Amygdala (tissue), 56 donors: ENCODE measurements at regions not wholly inside any gene's neighbourhood (a gene's known extent, or its start where the extent isn't known, plus 50 kb on each side); places are given as distances from the start of the nearest gene placed in this dataset.
"Not testable (repeated sequence)": the region's sequence is repeated elsewhere in the genome, so short reads cannot be mapped to it uniquely, and the experiment has no call there.

Source experiments
- DNase-seq, 56 donors: peaks; one replicate each; lab custom pipeline; 2025; lab: John Stamatoyannopoulos, UW

DNA sequence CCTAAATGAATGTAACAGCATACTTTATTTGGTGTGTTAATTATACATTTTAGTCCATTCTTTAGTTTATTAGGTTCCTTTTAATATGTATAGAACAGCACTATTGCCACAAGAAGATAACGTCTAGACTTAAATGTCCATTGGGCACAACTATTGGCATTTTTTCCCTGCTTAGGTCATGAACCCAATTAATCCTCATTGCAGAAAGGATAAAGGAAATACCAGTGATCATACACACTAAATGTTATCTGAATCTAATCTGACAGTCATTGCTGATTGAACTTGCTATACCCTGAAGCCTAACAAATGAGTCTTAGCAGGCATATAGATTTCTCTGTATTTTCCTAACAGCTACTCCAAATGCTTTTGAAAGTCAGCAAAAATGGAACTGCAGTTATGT is 2250.0 kb upstream of the AGA start:
- DNase-seq: no peak

DNA sequence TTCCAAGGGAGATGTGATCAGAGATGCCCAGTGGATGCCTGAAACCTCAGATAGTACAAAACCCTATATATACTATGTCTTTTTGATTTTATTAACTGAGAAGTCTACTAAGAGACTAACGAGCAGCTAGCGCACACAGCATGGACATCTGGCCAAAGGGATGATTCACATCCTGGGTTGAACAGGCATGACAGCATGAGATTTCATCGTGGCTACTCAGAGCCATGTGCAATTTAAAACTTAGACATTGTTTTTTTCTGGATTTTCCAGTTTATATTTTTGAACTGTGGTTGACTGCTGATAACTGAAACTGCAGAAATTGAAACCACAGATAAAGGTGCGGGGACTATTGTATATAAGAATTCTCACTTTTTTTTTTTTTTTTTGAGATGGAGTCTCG is 2252.9 kb upstream of the AGA start:
- no peak for DNase-seq

DNA sequence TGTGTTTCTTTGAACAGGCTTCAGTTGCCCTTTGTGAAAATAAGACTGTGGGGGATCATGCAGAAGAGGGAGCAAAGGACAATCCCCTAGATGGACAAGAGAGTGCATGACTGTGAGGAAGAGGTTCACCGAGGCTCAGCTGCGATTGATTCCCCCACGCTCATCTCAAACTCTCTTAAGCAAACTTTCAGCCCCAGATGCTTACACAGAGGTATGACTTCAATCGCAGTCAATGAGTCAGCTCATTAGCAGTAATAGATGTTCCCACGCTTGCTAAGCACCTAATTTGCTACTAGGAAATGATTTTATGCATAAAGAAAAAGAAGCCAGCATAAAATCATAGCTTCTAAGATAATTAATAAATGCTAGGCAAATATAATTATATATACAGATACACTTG is 2256.1 kb upstream of the AGA start:
- DNase-seq: no peak

DNA sequence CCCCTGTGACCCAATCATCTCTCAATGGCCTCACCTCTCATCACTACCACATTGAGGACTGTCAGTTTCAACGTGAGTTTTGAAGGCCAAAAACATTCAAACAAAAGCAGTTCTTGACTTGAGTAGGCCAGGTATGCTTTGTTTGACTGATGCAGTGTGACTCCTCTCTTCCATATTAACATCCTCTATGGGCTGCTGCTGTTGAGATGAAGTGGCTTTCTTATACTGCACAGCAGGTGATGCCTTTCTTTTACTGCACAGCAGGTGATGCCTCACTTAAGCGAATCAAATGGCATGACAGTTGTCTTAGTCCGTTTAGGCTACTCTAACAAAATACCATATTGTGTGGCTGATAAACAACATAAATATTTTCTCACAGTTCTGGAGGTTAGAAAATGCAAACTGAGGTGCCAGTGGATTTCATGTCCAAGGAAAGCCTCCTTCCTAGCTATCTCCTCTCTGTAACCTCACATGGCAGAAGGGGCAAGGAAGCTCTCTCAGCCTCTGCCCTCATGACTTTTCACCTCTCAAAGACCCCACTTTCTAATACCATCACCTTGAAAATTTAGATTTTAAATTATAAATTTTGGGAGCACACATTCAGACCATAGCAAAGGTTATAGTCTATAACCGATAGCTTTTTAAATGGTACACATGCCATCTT is 2267.9 kb upstream of the AGA start:
- no peak for DNase-seq

DNA sequence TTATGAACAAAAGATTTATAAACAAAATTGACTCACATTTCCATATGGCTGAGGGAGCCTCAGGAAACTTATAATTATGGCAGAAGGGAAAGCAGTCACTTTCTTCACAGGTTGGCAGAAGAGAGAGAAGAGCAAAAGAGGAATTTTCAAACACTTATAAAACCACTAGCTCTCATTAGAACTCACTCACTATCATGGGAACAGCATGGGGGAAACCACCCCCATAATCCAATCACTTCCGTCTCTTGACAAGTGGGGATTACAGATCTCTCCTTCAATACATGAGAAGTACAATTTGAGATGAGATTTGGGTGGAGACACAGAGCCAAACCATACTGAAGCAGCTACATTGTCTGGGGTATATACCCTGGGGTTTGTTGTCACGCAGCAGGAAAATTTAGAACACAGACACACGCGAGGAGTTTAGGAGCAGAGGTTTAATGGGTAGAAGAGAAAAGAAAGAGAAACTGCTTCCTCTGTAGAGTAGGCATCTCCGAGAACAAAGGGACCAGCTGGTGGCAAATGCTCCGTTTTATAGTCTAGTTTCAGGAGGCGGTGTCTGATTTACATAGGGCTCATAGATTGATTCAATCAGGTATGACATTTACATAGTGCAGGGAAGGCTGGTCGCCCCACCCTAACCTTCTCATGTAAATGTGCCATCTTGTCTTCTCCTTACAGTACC is 2277.7 kb upstream of the AGA start:
- no peak for DNase-seq

DNA sequence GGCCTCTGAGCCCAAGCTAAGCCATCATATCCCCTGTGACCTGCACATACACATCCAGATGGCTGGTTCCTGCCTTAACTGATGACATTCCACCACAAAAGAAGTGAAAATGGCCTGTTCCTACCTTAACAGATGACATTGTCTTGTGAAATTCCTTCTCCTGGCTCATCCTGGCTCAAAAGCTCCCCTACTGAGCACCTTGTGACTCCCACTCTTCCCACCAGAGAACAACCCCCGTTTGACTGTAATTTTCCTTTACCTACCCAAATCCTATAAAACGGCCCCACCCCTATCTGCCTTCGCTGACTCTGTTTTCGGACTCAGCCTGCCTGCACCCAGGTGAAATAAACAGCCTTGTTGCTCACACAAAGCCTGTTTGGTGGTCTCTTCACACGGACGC is 2284.3 kb upstream of the AGA start:
- DNase-seq: not testable (repeated sequence)

DNA sequence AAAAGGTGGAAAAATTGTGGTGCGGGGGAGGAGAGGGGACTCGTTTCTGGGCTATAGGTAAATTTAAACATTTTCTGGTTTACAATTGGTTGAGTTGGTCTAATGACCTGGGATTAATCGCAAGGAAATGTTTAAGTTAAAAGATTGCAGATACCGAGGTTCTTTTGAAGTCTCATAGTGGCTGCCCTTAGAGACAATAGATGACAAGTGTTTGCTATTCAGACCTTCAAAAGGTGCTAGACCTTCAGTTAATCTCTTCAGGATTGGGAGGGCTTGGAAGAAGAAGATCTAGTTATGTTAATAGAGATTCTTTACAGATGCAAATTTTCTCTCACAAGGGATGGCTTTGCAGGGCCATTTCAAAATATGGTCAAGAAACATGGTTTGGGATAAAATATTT is 2286.1 kb upstream of the AGA start:
- no peak for DNase-seq

DNA sequence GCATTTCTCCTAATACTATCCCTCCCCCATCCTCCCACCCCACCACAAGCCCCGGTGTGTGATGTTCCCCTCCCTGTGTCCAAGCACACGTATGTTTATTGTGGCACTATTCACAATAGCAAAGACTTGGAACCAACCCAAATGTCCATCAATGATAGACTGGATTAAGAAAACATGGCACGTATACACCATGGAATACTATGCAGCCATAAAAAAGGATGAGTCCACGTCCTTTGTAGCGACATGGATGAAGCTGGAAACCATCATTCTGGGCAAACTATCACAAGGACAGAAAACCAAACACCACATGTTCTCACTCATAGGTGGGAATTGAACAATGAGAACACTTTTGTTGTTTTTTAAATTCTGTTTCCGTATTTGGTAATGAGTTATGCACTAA is 2294.6 kb upstream of the AGA start:
- DNase-seq: not testable (repeated sequence)

DNA sequence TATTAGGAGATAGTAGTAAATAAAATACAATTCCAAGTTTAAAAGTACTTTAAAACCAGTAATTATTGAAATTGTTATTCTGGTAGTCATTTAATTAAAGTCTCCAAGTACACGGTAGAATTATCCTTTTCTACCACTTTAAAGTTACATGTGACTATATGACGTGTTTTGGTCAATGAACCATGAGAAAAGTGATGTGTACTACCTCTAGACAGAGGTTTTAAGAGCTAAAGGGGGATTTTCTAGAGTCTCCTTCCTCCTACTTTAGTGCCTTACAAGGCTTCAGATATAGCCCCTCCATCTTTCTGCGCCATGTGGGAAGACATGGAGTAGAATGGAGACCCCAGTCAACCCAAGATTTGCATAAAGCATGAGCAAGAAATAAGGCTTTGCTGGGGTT is 2296.6 kb upstream of the AGA start:
- no peak for DNase-seq

DNA sequence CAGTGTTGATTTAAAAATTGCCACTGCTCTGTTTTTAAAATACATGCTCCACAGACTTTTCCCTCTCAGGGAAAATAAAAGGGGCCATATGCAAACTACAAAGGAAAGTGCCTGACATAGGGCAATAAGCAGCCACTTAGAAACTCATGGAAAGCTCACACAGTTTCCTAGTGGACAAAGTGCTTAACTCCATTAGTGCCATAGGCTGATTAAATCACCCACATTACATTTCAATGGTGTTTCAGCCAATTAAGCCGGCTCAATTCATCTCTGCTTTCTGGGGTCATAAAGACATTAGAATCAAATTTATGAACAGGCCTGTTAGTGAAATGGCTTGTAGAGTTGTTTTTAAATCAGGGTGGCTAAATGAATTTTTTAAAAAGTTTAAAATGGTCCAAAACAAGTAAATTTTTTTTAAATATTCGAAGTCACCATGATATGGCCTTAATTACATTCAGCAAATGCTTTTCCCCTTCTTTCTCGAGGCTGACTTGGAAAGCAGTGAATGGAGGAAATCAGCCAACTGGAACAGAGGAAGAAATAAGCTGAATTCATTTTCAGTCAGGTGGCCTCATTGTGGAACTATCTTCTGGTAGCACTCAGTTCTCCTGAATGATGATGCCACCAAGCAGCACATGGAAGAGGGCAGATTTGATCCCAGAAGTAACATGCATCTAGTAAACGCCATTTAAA is 2305.1 kb upstream of the AGA start:
- no peak for DNase-seq

DNA sequence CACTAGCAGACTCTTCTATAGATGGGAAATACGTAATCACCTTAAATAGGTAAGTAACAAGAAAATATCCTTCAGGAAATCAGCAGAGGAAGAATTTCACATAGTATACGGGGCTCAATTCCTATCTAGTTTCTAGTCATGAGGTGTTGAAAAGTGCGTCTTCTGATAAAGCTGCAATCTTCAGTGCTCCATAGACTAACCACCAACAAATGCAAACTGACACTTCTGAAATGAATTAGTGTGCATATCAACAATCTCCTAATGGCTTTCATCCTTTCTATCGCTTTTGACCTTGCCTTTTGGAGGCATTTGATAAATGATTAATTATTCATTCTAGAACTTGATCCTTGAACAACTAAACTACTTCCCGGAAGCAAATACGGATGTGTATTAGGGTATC is 2306.6 kb upstream of the AGA start:
- no peak for DNase-seq

DNA sequence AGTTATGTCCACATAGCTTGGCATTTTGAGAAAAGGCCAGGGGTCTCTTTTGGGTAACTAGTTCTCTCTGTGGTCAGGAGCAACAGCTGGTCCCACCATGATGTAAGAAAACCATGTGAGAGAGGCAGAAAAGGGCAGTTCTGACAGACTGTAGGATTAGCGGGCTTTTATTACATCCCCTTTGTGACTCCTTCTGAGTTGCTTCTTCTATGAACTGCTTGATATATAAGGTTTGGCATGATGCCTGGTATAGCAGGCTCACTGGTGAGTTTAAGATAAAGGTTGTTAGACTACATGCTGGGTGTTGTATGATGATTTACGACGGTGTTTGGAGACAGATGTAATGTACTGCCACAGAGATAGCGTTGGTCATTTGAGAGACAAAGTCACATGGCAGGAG is 2308.1 kb upstream of the AGA start:
- no peak for DNase-seq

DNA sequence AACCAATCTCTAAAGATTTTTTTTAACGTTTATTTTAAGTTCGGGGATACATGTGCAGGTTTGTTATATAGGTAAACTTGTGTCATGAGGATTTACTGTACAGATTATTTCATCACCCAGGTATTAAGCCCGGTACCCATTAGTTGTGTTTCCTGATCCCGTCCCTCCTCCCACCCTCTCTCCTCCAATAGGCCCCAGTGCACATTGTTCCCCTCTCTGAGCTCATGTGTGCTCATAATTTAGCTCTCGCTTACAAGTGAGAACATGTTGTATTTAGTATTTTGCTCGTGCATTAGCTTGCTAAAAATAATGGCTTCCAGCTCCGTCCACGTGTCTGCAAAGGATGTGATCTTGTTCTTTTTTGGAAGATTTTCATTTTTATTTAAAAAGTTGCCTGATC is 2309.4 kb upstream of the AGA start:
- no peak for DNase-seq

DNA sequence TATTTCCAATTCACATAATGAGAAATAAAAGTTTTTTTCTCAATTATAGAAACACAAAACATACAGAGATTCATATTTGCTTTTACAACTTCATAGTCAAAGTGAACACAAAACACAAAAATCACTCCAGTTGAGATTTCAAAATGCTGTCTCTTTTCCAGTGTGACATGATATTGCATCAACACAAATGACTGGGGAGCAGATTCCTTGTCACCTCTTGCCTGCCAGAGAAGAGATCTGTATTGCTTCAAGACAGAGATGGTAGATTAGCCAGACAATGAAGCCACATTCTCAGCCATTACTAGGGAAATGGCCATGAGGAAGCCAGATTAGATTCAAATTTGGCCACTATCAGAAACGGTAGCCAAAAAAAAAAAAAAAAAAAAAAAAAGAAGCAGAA is 2313.1 kb upstream of the AGA start:
- DNase-seq: no peak

DNA sequence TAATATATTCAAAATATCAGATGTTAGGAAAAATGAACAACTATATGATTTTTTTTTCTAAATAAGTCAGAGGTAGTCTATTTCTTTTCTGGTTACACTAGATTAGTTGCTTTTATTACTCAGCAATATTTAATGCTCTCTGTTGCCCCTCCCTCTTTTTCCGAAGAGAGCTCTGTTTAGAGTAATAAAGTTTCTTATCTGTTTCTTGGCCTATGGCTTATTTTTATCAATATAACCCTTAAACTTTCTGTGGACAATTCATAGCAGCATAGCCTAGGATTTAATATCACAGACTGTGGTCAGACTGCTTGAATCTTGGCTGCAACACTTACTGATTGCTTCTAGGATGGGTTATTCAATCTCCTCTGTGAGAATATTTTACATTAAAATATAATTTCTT is 2315.4 kb upstream of the AGA start:
- DNase-seq: no peak

DNA sequence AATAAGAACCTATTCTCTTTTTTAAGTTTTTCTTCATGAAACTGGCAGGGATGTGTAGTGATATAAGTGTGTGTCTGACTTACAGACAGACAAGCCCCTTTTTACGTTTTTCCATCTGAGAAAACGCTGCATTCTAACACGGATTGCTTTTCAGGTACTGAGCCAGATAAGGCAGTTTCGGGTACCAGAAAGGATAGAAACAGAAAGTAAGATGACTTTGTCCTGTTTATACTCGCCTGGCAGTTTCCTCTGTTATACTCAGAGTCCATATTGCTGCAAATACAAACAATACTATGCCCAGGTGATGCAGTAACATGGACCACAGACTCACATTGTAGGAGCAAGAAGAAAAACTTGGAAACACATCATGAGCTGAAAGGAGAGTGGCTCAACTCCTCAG is 2320.6 kb upstream of the AGA start:
- DNase-seq: no peak

DNA sequence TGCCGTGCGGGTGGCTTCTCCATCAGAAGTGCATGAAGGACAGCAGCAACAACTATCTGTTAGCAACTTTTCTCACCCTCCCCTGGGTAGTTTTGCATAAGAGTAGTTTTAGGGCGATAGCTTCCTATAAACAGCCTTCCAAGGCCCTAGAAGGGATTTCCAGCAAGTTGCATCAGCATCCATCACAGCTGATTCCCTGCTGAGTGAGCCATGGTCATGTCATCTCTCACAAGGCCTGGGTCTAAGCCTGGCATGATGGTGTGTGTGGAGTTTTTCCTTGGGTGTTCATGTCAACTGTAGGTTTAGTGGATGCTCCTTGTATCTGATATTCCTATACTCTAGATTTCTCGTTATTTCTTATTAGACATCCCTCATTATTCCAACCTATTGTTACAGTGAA is 2324.7 kb upstream of the AGA start:
- no peak for DNase-seq

DNA sequence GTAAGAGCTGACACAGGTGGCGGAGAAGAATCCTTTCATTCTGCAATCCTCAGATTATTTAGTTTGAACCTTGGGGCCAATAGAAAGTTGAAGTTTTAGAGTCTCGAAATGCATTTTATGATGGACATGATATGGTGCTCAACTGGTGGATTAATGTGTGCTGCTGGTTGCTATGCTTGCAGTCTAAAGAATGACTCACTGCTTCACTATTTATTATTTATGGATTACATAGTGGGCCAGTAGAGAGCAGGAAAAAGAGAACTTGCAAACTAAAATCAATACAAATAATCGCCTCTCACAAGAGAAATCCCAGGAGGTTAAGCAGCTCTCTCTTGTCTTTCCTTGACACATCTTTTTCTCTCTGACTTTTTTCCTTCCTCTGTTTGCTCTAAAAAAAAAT is 2326.8 kb upstream of the AGA start:
- no peak for DNase-seq

DNA sequence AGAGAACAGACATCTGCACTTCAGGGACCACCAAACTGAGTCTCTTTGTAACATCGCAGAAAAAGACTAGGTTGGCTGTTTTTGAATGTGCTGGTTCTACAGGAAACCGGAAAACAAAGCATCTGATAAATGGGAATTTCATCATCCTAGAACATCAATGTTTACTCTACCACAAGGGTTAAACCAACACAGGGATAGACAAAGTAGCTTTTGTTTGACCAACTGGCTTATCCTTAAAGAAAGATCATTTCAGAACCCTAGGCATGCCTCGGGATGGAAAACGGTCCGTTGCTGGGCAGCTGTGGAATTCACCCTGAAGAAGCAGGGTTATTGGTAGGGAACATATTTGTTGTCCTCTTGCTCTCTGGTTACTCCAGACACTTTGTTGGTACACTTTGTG is 2355.5 kb upstream of the AGA start:
- no peak for DNase-seq

DNA sequence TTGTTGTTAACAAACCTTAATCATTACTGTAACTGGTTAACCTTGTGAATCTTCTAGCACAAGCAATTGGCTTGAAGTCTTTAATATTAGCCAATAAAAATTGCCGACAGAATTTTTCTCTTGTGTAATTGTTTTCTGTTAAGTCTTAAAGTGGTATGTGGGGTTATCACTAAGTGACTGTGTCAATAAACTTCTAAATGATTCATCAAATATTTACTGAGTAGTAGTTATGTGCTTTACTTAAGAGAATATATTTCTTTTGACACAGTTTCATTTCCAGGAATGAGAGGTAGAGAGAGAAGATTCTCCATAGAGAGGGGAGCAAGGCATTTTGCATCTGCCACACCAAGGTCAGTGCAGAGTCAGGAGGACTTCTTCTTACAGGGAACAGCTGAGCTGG is 2361.6 kb upstream of the AGA start:
- no peak for DNase-seq

DNA sequence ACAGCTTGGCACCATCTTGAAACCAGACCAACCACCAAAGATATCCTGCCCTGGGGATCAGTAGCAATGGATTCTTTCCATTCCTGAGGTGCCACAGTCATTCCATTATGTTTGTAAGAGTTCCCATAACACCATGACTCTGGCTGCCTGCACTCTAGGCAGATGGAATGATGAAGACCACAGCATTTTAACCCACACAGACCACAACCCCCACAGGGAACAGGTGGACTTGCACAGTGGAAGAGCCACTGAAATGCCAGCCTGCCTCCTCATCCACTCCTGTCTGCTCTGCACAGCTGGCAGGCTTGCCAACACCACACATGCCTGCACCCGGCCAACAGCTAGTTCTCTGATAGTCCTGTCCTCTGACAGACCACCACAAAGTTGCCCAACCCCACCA is 2362.2 kb upstream of the AGA start:
- DNase-seq: no peak

DNA sequence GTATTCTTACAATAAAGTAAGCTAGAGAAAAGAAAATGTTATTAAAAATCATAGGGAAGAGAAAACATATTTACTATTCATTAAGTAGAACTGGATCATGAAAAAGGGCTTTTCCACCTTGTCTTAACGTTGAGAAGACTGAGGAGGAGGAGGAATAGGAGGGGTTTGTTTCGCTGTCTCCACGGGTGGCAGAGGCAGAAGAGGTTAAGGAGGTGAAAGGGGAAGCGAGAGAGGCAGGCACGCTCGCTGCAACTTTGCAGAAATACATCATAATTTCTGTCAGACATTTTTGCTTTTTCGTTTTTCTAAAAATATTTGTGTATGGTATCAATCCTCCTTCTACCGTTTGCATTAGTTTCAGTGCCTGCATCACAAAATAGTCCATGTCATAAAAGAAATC is 2375.1 kb upstream of the AGA start:
- no peak for DNase-seq
